HG03520 (cell line): ENCODE measurements at regions not wholly inside any gene's neighbourhood (a gene's known extent, or its start where the extent isn't known, plus 50 kb on each side); places are given as distances from the start of the nearest gene placed in this dataset.
"Not testable (repeated sequence)": the region's sequence is repeated elsewhere in the genome, so short reads cannot be mapped to it uniquely, and the experiment has no call there.

Source experiments
- ATAC-seq: cut with Tn5 transposase; IDR thresholded peaks from one replicate; pipeline ENCODE4 v1.9.1; 2021; ENCODE audit warnings: mild to moderate bottlenecking, moderate library complexity; ENCODE audit not compliant: unreplicated experiment

DNA sequence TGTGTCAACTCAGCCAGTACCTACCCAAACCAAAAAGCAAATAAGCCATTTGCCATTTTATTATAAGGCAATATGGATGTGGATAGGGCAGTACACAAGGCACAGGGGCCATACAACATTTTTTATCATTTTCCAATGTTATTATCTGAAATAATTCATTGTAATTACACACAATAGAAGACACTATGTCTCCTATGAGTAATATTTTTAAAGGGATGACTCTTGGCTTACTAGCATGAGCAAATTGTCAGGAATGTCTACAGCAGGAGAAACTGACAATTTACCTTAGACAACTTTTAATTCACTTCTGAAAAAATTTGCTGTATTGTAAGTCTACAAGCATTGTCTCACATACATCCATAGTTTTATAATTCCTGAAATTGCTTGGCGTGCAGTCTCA is 1193.9 kb upstream of the CELF4 start:
- no peak for ATAC-seq

DNA sequence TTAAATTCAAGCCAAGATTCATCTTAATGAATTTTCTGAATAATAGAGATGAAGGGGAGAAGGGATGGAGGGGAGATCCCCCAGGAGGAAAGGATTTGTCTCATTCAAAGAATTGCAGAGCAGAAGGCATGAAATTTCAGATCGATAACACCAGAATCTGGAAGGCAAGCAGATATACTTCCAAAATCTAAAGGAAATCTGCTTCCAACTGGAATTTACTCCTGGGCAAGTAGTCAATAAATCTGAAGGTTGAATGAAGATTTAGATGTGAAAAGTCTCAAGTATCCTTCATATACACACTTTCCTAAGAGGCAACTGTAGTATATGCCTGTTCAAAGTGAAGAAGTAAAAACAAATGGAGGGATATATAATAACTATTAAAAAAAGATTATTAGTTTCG is 1190.8 kb upstream of the CELF4 start:
- no peak for ATAC-seq

DNA sequence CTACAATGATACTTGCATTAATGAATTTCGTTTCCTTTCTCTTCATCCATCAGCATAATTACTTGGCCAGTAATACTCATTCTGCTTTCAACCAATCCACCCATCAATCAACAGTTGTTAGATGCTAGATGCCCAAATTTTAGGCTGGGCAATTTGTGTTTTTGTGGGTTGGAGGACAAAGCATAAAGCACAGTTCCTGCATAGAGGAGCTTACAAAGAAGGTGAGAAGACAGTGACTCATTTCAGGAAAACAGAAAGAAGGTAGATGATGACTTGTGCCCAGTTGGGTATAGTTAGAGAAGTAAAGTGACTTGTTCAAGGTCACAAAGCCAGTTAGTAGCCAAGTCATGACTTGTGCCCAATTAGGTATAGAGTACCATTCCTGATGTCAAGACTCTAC is 1186.8 kb upstream of the CELF4 start:
- ATAC-seq = peak; percentile 72

DNA sequence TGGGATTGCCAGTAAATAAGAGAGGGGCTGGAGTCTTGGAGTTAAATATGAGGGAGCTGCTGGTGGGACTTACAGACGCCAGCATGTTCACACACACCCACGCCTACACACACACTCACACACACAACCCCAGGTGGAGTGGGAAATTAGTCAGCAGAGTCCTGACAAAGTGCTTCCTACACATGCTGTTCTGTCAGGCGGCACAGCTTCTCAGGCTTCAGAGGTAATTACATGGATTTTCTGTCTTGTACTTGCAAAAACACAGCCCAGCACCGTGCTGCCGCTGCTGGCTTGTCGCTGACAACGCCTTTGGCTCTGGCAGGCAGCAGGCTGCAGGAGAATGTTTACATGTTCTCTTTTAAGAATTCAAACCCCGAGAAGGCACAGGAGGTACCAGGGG is 1186.3 kb upstream of the CELF4 start:
- ATAC-seq = no peak

DNA sequence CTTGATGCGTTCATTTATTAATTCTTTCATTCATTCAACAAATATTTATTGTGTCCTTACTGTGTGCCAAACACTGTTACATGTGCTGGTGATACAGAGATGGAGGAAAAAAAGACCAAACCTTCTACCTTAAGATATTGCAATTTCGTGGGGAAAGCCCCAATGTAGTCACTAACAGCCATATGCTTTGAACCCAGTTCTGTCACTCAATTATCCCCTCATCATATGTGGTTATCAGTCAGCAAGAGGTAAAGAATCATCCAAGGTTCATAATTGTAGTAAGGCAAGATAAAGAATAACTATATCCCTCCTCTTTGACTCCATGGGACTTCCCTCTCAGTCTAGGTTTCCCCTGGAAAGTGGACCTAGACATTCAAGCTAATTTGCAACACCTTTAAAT is 1185.6 kb upstream of the CELF4 start:
- ATAC-seq = no peak

DNA sequence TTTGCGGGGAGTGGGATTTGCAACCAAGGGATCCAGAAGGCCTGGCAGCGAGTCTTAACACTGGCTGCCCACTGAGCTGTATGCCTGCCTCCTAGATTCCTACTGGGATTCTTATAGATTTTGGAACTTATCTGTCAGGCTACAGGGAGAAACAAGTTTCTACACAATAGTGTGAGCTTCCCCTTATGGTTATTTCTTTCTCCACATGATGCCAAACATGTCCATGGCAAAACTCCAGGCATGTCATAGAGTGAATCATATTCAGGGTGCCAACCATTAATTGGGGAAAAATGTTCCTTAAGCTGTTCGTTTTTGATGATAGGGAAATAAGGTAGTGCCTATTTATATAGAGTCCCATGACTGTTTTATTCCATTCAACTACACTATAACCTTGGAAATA is 1185.2 kb upstream of the CELF4 start:
- ATAC-seq = no peak

DNA sequence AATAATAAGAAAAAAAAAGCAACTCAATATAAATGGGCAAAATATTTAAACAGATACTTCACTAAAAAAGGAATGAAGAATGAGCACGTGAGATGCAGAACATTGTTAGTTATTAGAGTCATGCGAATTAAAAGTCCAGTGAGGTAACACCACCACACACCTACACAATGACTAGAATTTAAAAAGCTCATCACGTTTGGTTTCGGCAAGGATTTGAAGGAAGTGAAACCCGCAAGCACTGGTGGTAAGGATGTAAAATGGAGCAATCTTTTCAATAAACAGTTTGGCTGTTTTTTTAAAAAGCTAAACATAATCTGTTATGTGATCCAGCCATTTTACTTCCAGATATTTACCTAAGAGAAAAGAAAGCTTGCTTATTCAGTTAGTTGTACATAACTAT is 1181.6 kb upstream of the CELF4 start:
- no peak for ATAC-seq

DNA sequence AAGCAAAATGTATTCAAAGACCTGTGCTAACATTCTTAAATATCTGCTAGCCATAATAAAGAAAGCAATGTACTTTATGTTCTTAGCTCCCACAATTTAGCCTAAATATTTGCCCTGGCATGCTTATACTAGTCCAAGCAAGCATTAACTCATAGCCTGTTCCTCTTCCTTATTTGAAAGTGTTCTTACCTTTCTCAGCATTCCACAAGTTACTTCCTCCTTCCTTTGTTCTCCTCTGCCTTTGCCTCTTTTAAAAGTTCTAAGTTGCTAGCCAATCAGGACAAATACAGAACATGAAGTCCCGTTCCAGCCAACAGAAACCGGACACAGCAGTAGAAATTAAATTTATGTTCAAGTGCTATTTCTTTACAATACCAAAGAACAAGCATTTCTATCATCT is 1154.6 kb upstream of the CELF4 start:
- not testable (repeated sequence) for ATAC-seq

DNA sequence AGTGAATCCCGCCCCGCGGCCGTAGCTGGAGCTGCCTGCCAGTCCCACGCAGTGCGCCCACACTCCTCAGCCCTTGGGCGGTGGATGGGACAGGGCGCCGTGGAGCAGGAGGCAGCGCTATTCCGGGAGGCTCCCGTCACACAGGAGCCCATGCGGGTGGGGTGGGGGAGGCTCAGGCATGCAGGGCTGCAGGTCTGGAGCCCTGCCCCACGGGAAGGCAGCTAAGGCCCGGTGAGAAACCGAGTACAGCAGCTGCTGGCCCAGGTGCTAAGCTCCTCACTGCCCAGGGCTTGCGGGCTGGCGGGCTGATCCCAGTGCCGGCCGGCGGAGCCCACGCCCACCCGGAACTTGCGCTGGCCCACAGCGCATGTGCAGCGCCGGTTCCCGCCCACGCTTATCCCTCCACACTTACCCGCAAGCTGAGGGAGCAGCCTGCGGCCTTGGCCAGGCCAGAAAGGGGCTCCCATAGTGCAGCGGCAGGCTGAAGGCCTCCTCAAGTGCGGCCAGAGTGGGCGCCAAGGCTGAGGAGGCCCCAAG is 1152.8 kb upstream of the CELF4 start:
- no peak for ATAC-seq

DNA sequence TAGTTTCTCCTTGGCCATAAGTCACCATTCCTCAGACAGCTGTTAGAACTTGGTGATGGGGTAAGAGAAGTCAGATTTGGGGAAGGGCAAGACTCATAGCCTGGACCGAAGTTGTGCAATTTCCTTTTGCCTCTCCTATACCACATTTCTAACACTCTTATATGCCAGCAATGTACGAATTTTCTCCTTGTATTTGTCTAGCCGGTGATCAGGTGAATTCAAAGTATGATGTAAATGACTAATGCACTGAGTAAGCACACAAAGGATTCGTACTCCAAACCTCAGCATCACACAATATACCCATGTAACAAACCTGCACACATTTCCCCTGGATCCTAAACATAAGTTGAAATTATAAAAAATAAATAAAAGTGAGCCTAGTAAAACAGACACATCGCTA is 1143.5 kb upstream of the CELF4 start:
- ATAC-seq = no peak

DNA sequence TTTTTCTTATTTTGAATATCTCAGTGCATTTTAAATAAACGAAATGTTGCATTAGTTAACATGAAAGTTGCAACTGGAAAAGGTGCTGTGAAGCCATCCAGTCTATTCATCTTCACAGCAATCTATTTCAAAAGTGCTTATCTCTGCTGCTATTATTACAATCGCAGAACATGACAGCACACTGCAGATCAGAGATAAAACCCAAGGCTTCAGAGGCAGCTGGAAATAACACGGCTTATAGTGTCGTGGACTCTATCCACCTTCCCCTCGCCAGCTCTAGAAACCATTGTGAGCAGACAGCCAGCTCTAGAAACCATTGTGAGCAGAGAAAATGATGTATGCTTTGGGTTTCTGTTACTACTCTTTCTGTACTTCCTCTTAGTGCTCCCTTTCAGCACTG is 1140.8 kb upstream of the CELF4 start:
- ATAC-seq = no peak

DNA sequence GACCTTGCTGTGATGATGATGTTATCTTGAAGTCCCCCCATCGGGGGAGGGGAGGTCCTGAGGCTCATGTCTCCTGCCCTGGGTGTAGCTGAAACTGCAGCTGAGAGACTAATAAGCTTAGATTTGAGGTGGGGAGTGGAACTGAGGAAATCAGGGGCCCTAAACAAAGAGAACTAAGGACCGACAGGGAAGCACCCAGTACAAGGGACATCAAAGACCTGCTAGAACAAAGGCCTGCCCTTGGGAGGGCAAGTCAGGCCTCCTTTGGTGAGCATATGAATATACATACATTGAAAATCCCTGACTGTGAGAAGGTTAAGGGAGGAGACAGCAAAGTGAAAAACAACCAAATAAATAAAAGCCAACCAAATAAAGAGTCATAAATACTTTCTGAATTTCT is 1132.5 kb upstream of the CELF4 start:
- ATAC-seq = no peak

DNA sequence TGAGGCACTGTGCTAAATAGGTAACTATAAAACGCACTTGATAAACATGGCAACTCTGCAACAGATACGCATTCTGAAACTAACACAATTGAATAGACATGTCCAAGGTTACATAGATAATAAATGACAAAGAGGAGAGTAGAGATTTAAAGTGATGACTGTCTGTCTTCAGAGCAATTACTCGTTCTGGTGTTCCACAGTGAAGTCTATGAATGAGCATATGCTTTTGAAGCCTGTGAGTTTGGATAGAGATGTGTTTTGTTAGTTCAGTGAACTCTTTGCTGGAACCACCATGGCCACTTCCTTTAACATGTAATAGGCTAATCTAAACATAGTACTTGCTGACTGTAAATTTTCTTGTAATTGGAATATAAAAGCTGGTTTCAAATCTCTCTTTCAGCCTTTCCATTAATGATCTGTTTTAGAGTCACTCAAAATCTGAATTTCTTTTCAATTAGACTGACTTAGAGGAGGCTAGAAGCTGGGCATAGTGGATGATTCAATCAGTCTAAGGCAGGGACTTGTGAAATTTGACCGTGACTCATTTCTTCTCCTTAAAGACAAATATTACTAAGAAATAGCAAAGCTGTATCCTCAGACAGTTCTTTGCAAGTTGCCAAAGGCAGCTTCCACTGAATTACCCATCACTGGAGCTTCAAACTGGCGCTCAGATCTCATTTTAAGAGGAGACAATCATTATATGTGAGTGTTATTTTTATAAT is 1130.1 kb upstream of the CELF4 start:
- no peak for ATAC-seq

DNA sequence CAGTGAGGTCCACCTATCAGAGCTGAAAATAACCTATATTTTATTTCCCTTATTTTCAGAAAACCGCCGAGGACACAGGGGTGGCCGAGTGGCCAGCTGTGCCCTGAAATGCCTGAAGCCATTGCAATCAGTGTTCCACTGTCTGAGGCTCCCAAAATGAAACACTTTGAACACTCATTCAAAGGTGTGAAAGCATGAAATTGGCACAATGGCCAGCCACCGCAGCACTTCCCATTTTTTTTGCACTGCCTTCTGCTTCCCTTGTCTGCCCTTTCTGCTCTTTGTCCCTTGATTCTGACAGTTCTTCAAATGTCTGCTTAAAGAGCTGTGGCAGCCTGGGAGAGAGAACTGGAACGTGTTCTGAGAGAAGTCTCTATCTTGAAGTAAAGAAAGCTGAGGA is 1127.5 kb upstream of the CELF4 start:
- no peak for ATAC-seq

DNA sequence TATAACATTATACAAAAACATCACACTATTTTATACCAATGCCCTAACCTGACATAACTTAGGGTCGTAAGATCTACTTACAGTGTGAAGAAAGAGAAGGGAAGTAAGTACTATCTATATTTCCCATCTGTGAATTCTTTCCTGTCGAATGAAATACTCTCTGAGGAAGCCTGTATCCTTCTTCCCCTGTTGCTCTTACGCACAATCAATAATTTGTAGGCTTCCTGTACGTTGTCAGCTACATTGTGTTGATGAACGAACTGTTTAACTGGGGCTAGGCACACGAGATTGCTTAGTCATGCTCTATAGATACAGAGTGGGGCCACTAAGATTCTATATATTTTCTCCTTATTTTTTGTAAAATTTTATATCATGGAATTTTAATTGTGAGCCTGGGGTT is 1125.0 kb upstream of the CELF4 start:
- ATAC-seq = no peak

DNA sequence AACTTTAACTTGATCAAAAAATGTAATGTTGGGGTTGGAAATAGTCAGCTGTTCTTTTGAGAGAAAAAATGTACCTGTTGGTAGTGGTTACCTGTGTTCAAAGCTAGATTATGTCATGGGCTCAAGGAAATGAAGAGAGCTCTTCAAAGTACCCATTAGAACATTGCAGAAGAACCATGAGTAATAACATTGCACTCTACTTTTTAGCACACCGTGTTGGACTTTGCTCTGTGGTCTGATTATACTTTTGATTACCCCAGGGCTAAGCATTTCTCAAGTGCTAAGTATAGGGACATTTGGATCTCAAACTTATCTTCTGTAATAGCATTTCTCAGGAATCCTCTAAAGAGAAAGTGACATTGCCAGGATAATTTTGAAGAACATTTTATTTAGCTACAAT is 1122.8 kb upstream of the CELF4 start:
- no peak for ATAC-seq

DNA sequence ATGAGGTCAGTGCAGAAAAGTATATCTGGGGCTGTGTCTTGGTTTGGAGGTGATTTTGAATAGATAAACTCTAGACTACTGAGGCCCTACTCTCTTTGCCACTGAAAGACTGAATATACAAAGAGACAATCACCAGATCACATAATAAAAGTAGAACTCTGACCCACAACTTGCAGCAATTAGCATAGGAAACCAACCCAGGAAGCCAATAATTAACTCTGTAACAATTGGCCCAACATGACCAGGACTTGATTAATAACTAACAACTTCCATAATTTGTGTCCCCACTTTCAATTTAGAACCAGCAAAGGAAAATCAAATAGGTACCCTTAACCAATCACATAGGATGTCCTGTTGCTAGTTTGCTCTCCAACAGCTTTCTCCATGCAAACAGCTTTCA is 1104.9 kb upstream of the CELF4 start:
- ATAC-seq = no peak

DNA sequence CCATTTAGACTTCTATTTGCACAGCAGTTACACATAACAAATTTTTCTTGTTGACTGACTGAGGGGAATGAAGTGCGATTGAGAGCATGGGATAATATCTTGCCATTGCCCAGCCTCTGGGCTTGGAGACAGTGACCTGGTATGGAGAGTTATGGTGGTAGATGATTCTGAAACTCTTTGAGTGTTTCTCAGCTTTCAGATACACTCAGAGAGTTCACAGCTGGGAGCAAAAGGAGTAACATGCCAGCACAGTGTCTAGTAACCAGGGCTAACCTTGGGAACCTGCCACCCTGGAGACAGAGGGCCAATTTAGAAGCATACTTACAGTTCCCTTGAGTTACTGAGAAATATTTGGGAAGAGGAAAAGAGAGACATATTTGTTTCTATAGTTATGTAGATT is 1099.3 kb upstream of the CELF4 start:
- ATAC-seq = no peak

DNA sequence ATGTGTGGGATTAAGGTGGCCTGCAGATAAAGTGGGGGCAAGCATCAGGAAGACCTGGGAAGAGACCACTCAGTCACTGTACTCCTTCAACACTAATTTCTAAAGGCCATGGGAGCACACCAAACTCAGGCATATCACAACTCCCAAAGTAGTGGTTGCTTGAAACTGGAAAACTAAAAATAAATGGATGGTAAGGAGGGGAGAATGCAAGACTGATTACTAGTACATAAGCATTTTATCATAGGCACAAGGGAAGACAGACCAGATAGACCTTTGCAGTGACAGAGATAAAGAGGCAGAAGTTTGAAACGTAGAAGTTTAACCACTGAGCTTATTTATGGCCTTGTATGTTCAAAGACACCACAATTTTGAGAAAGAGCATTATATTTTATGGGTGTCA is 1098.1 kb upstream of the CELF4 start:
- no peak for ATAC-seq

DNA sequence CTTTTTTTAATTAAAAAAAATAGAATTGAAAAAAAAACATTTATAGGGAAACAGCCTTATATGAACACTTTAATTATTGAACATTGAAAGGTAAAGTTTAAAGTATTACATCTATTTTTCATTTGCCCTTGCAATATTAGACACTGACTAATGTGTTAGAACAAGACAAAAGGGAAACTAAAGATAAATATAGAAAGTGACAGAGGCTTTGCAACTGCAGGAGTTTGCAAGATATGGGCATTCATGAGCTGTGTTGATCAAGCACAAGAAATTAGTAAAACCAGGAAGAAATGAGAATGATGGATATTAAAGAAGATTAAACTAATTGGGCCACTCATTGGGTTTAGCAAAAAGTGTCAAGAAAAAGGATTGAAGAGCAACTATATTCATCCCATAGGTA is 1097.7 kb upstream of the CELF4 start:
- no peak for ATAC-seq

DNA sequence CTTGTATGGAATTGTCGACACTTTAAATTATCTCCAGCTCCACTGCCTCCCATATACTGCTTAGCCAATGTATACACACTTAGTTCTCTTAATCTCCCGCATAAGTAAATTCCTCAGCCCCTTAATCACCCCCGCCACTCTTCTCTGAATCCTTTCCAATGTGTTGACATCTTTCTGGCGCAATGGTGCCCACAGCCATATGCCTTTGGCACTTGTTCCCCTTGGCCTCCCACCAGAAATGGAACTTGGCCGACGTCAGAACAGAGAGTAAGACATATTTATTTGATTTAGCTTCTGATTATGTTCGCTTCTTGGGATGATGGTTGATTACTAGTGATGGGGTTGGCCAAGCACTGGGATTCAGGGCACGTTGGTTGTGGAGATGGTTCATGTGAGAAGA is 1089.3 kb upstream of the CELF4 start:
- ATAC-seq = no peak

DNA sequence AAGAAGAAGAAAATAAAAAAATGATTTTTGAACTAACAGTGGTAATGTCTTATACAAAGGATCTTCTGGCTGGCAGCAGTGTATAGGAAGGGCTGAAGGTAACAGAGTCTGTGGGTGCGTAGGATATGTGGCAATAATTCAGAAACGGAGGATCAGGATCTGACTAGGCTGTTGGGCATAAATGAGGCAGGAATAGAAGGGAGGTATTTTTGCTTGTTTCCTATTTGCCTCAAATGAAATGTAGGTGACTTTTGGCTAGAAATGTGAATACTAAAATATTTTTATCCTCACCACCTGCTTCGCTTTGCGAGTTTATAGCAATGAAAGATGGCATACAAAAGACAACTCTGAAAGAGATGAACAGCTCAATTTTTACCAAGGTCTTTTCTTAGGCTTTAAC is 1086.1 kb upstream of the CELF4 start:
- ATAC-seq = no peak

DNA sequence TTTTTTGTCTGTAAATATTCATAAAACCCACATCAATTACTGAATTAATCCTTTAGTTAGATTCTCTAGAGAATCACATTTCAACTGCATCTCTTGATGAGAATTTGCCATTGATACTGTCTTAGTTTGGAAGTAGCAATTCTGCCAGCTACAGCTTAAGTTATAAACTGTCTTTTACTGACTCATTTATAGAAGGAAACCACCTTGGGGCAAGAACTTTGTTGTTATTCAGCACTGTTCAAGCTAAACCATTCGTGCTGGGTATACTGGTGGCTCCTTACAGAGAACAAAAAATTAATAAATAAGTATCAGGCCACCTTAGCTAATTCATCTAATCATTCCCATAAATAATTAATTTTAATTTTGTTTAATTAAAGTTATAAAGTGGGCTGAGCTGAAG is 1082.6 kb upstream of the CELF4 start:
- ATAC-seq = no peak
